Mammary epithelial cell (primary cell): ENCODE measurements at regions not wholly inside any gene's neighbourhood (a gene's known extent, or its start where the extent isn't known, plus 50 kb on each side); places are given as distances from the start of the nearest gene placed in this dataset.

Experiments
- CTCF ChIP-seq, 2 donors: IDR thresholded peaks in 1 of 2; conservative IDR thresholded peaks in 1 of 2; 2 replicates each; pipeline ENCODE4 v1.5.1; 2011 to 2012; ENCODE audit warnings: inconsistent platforms in 2 of 2, low read length in 2 of 2, mild to moderate bottlenecking in 2 of 2, control low read depth in 1 of 2, low read depth in 1 of 2; ENCODE audit not compliant: insufficient read depth in 1 of 2; ENCODE audit errors: extremely low read depth in 1 of 2
- EZH2 ChIP-seq: IDR thresholded peaks from 2 replicates; pipeline ENCODE4 v1.6.1; 2012; ENCODE audit warnings: low read length, inconsistent platforms, borderline replicate concordance

- TF ChIP-seq CTCF (conservative IDR thresholded peaks at IDR 0.05 in 1 of 2, IDR thresholded peaks at IDR 0.05 in 1 of 2; ENCODE audit: extremely low read depth in 1 of 2, insufficient read depth in 1 of 2, low read depth in 1 of 2, low read length in 2 of 2) (no peak), EZH2 (no peak)
These were observed 522.5 kb upstream of the ID2 start for GRCh38 chr2:8159211-8159965.
